ENCODE measurements at regions not wholly inside any gene's neighbourhood (a gene's known extent, or its start where the extent isn't known, plus 50 kb on each side); places are given as distances from the start of the nearest gene placed in this dataset.
"Not testable (repeated sequence)": the region's sequence is repeated elsewhere in the genome, so short reads cannot be mapped to it uniquely, and the experiment has no call there.

- not testable (repeated sequence) for DNase-seq (ENCODE audit: low read depth in 2 of 2); H3K4me3 ChIP-seq (replicated peaks in 1 of 2; ENCODE audit: low read depth in 2 of 2, low read length in 2 of 2)
These were observed 114.1 kb upstream of the HMX1 start for GRCh38 chr4:8985786-8986185.

DNA sequence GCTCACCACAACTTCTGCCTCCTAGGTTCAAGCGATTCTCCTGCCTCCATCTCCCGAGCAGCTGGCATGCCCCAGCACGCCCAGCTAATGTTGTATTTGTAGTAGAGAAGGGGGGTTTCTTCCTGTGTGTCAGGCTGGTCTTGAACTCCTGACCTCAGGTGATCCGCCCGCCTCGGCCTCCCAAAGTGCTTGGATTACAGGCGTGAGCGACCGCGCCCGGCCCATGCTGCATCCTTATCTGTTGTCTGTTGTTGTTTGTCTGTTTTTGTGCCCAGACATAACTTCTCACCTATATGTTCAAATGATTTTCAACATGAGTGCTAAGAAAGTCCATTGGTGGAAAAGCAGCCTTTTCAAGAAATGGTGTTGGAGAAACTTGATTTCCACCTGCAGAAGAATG lies 113.0 kb upstream of the HMX1 start:
- DNase-seq (ENCODE audit: low read depth in 2 of 2), result not testable (repeated sequence)

DNA sequence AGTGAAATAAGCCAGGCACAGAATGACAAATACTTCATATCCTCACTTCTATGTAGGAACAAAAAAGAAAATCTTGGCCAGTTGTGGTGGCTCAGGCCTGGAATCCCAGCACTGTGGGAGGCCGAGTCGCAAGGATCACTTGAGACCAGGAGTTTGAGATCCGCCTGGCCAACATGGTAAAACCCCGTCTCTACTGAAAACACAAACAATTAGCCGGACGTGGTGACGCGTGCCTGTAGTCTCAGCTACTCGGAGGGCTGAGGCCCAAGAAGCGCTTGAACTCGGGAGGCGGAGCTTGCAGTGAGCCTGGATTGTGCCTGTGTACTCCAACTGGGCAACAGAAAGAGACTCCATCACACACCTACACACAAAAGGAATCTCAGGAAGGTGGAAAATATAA lies 112.3 kb upstream of the HMX1 start:
- not testable (repeated sequence) for H3K4me3 ChIP-seq (replicated peaks in 1 of 2; ENCODE audit: low read depth in 2 of 2, low read length in 2 of 2); DNase-seq (ENCODE audit: low read depth in 2 of 2)

More for the DNA sequence above, 113.0 kb upstream of the HMX1 start:
- not testable (repeated sequence) for H3K4me3 ChIP-seq (replicated peaks in 1 of 2; ENCODE audit: low read depth in 2 of 2, low read length in 2 of 2)

DNA sequence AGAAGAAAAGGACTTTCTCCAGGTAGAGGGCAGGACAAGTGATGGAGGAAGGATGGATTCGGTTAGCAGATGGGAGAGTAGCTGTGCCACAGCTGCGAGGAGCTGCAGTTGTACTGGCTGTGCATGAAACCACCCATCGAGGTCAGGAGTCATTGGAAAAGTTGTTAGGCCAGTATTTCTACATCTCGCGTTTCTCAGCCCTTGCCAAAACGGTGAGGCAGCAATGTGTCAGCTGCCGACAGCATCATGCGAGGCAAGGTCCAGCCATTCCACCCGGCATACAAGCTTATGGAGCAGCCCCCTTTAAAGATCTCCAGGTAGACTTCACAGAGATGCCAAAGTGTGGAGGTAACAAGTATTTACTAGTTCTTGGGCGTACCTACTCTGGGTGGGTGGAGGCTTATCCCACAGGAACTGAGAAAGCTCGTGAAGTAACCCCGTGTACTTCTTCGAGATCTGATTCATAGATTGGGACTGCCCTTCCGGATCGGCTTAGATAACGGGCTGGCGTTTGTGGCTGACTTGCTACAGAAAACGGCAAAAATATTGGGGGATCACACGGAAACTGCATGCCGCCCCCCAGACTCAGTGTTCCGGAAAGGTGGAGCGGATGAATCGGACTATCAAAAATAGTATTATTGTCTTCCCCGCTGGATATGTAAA lies 105.0 kb upstream of the HMX1 start:
- not testable (repeated sequence) for DNase-seq (ENCODE audit: low read depth in 2 of 2); H3K4me3 ChIP-seq (replicated peaks in 1 of 2; ENCODE audit: low read depth in 2 of 2, low read length in 2 of 2)

DNA sequence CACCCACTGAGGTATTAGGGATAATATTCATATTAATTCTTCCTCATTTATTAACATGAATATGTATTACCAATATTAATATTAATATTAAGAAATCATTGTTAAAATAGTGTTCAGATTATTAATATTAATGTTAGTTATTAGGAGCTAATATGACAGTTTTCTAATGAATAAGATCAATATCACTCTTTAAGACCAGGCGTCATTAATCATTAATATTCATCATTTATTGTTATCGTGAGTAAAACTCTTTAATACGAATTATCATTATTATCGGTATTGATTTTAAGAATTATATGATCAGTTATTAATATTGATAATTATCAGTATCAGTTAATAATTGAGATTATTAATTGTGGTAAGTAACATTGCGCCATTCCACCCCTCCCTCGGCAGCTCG lies 101.0 kb upstream of the HMX1 start:
- H3K4me3 ChIP-seq (replicated peaks in 1 of 2; ENCODE audit: low read depth in 2 of 2, low read length in 2 of 2); DNase-seq (ENCODE audit: low read depth in 2 of 2): not testable (repeated sequence)

DNA sequence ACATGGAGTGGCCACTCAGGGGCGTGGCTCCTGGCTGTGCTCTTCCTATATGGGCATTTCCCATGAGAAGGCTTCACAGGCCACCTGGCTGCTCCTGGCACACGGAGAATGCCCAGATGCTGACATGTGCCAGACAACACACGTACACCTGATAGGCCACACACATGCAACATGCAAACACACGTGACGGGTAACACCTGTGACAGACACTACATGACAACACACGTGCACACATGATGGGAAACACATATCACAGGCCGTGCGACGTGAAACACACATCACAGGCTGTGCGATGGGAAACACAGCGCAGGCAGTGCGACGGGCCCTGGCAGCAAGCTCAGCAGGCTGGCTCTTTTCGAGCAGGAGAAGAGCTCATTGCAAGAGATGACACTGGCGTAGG lies 94.3 kb upstream of the HMX1 start:
- not testable (repeated sequence) for H3K4me3 ChIP-seq (replicated peaks in 1 of 2; ENCODE audit: low read depth in 2 of 2, low read length in 2 of 2); DNase-seq (ENCODE audit: low read depth in 2 of 2)

- not testable (repeated sequence) for DNase-seq (ENCODE audit: low read depth in 2 of 2); H3K4me3 ChIP-seq (replicated peaks in 1 of 2; ENCODE audit: low read depth in 2 of 2, low read length in 2 of 2)
These were observed 92.7 kb upstream of the HMX1 start for GRCh38 chr4:8964201-8964788.

DNA sequence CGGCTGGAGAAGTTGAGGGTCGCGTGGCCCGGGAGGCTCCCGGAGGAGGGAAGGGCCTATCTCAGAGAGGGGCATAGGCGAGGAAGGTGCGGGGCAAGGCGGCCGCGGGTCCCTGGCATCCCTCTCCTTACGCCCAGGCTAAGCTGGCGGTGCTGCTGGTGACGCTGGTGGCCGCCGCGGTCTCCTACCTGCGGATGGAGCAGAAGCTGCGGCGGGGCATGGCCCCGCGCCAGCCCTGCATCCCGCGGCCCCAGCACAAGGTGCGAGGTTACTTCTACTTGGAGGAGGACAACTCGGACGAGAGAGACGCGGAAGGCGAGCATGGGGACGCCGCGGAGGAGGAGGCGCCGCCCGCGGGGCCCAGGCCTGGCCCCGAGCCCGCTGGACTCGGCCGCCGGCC lies 91.9 kb upstream of the HMX1 start:
- not testable (repeated sequence) for H3K4me3 ChIP-seq (replicated peaks in 1 of 2; ENCODE audit: low read depth in 2 of 2, low read length in 2 of 2); DNase-seq (ENCODE audit: low read depth in 2 of 2)

DNA sequence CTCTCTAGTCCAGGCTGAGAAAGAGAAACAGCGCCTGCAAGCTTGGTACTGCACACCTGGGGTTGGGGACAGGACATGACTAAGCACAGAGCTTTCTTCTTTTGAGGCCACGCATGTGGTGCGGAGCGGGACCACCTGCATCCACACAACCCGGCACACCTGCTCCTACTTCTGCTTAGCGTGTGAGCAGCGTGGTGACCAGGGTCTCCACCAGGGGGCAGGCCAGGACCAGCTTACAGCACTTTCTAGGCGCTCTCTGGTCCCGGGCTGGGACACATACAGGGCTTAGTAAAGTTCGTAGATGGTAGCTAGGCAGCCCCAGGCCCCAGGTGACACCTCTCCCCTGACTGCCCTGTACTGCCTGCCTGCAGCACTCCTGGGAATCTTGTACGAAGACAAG lies 89.7 kb upstream of the HMX1 start:
- not testable (repeated sequence) for H3K4me3 ChIP-seq (replicated peaks in 1 of 2; ENCODE audit: low read depth in 2 of 2, low read length in 2 of 2)
- TF ChIP-seq, protein P1, sequence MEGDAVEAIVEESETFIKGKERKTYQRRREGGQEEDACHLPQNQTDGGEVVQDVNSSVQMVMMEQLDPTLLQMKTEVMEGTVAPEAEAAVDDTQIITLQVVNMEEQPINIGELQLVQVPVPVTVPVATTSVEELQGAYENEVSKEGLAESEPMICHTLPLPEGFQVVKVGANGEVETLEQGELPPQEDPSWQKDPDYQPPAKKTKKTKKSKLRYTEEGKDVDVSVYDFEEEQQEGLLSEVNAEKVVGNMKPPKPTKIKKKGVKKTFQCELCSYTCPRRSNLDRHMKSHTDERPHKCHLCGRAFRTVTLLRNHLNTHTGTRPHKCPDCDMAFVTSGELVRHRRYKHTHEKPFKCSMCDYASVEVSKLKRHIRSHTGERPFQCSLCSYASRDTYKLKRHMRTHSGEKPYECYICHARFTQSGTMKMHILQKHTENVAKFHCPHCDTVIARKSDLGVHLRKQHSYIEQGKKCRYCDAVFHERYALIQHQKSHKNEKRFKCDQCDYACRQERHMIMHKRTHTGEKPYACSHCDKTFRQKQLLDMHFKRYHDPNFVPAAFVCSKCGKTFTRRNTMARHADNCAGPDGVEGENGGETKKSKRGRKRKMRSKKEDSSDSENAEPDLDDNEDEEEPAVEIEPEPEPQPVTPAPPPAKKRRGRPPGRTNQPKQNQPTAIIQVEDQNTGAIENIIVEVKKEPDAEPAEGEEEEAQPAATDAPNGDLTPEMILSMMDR (IDR thresholded peaks at IDR 0.05; ENCODE audit: low read depth, low read length), result peak; percentile 28
- DNase-seq (ENCODE audit: low read depth in 2 of 2), result peak; percentile 3 to 8

DNA sequence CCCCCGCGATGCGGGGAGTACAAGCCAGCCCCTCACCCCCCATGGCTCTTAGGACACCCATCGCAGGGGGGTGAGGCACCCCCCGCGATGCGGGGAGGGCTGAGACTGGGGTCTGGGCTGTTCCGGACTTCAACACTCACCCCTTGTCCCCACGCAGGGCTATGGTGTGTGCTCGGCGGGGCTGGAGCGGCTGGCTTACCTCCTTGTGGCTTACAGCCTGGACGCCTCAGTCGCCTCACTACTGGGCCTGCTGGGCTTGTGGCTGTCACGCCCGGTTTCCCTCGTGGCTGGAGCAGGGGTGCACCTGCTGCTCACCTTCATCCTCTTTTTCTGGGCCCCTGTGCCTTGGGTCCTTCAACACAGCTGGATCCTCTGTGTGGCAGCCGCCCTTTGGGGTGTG lies 87.8 kb upstream of the HMX1 start:
- not testable (repeated sequence) for H3K4me3 ChIP-seq (replicated peaks in 1 of 2; ENCODE audit: low read depth in 2 of 2, low read length in 2 of 2); DNase-seq (ENCODE audit: low read depth in 2 of 2)

DNA sequence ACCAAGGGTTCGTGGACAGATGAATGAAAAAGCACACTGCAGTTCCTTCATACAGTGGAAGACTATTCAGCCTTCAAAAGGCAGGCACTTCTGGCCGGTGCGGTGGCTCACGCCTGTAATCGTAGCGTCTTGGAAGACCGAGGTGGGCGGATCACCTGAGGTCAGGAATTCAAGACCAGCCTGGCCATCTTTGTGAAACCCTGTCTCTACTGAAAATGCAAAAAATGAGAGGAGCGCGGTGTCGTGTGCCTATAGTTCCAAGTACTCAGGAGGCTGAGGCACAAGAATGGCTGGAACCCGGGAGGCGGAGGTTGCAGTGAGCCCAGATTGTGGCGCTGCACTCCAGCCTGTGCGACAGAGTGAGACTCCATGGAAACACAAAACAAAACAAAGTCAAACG lies 82.4 kb upstream of the HMX1 start:
- DNase-seq (ENCODE audit: low read depth in 2 of 2); H3K4me3 ChIP-seq (replicated peaks in 1 of 2; ENCODE audit: low read depth in 2 of 2, low read length in 2 of 2): not testable (repeated sequence)

- not testable (repeated sequence) for DNase-seq (ENCODE audit: low read depth in 2 of 2); H3K4me3 ChIP-seq (replicated peaks in 1 of 2; ENCODE audit: low read depth in 2 of 2, low read length in 2 of 2)
These were observed 81.2 kb upstream of the HMX1 start for GRCh38 chr4:8952791-8953190.

- not testable (repeated sequence) for H3K4me3 ChIP-seq (replicated peaks in 1 of 2; ENCODE audit: low read depth in 2 of 2, low read length in 2 of 2); DNase-seq (ENCODE audit: low read depth in 2 of 2)
These were observed 80.5 kb upstream of the HMX1 start for GRCh38 chr4:8952109-8952508.

DNA sequence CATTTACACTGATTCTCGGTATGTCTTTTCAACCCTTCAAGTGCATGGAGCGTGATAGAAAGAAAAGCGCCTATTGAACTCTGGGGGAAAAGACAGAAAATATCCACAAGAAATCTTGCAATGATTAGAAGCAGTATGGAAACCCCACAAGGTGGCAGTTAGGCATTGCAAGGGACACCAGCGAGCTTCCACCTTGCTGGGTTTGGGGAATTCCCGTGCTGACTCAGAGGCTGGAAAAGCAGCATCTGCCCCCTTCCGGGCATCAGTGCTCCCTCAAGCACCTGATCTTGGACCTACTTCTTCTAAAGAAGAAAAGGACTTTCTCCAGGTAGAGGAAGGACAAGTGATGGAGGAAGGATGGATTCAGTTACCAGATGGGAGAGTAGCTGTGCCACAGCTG lies 73.9 kb upstream of the HMX1 start:
- not testable (repeated sequence) for DNase-seq (ENCODE audit: low read depth in 2 of 2); H3K4me3 ChIP-seq (replicated peaks in 1 of 2; ENCODE audit: low read depth in 2 of 2, low read length in 2 of 2)

DNA sequence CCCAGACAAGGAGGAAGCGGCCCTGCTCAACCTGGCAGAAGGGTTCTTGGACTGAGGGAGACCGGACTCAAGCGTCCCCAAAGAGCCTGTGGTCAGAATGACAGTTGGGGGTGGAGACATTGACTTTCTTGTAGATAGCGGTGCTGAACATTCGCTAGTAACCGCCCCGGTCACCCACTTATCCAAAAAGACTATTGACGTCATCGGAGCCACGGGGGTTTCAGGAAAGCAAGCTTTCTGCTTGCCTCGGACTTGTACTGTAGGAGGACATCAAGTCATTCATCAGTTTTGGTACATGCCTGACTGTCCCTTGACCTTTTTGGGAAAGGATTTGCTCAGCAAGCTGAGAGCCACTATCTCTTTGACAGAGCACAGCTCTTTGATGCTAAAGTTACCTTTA lies 71.7 kb upstream of the HMX1 start:
- not testable (repeated sequence) for DNase-seq (ENCODE audit: low read depth in 2 of 2); H3K4me3 ChIP-seq (replicated peaks in 1 of 2; ENCODE audit: low read depth in 2 of 2, low read length in 2 of 2)

GRCh38 chr4:8942088-8942487 lies 70.4 kb upstream of the HMX1 start:
- H3K4me3 ChIP-seq (replicated peaks in 1 of 2; ENCODE audit: low read depth in 2 of 2, low read length in 2 of 2); DNase-seq (ENCODE audit: low read depth in 2 of 2): not testable (repeated sequence)

- not testable (repeated sequence) for H3K4me3 ChIP-seq (replicated peaks in 1 of 2; ENCODE audit: low read depth in 2 of 2, low read length in 2 of 2); DNase-seq (ENCODE audit: low read depth in 2 of 2)
These were observed 69.8 kb upstream of the HMX1 start for GRCh38 chr4:8941492-8941805.
